Karpas-422 (cell line): ENCODE measurements at regions not wholly inside any gene's neighbourhood (a gene's known extent, or its start where the extent isn't known, plus 50 kb on each side); places are given as distances from the start of the nearest gene placed in this dataset.

Experiments used
- DNase-seq: peaks from one replicate; pipeline ENCODE4 v3.0.0-alpha.2; 2015
- H2AFZ ChIP-seq: fragments of 200-600 bp; sonication (generic); 2 replicates; pipeline ENCODE4 v1.6.1; 2014; ENCODE audit warnings: antibody characterized with exemption, low read length, mixed read lengths
- H3K27ac ChIP-seq: fragments of 200-600 bp; sonication (generic); 2 replicates; pipeline ENCODE4 v1.5.1; 2014; ENCODE audit warnings: mild to moderate bottlenecking, low read length, moderate library complexity
- H3K27me3 ChIP-seq: fragments of 200-600 bp; sonication (generic); 2 replicates; pipeline ENCODE4 v1.6.1; 2014; ENCODE audit warnings: low read length, mixed read lengths
- H3K36me3 ChIP-seq: fragments of 200-600 bp; sonication (generic); 2 replicates; pipeline ENCODE4 v1.6.1; 2014; ENCODE audit warnings: low read length, mixed read lengths; ENCODE audit not compliant: insufficient read depth
- H3K4me1 ChIP-seq: fragments of 200-600 bp; sonication (generic); 2 replicates; pipeline ENCODE4 v1.6.1; 2014; ENCODE audit warnings: mild to moderate bottlenecking, low read length, mixed read lengths
- H3K4me2 ChIP-seq: fragments of 200-600 bp; sonication (generic); 2 replicates; pipeline ENCODE4 v1.6.1; 2014; ENCODE audit warnings: low read length, low read depth, mild to moderate bottlenecking; ENCODE audit not compliant: poor library complexity, severe bottlenecking
- H3K4me3 ChIP-seq: fragments of 200-600 bp; sonication (generic); 2 replicates; pipeline ENCODE4 v1.5.1; 2014; ENCODE audit warnings: mild to moderate bottlenecking, antibody characterized with exemption, low read length, mixed read lengths
- H3K79me2 ChIP-seq: fragments of 200-600 bp; sonication (generic); 2 replicates; pipeline ENCODE4 v1.6.1; 2014; ENCODE audit warnings: mild to moderate bottlenecking, low read length, mixed read lengths
- H3K9ac ChIP-seq: fragments of 200-600 bp; sonication (generic); 2 replicates; pipeline ENCODE4 v1.6.0; 2014; ENCODE audit warnings: low read length
- H3K9me2 ChIP-seq: fragments of 200-600 bp; sonication (generic), shearing (Covaris generic); replicated peaks from 2 replicates; pipeline ENCODE4 v1.6.0; 2014; ENCODE audit warnings: mild to moderate bottlenecking, low read length, moderate library complexity; ENCODE audit not compliant: insufficient read depth
- H3K9me3 ChIP-seq: fragments of 300-700, 200-600 bp; sonication (generic); 2 replicates; pipeline ENCODE4 v1.6.1; 2014; ENCODE audit warnings: low read length, mixed read lengths
- H4K20me1 ChIP-seq: fragments of 200-600 bp; sonication (generic); 2 replicates; pipeline ENCODE4 v1.6.1; 2014; ENCODE audit warnings: mild to moderate bottlenecking, antibody characterized with exemption, low read length, low read depth; ENCODE audit not compliant: insufficient read depth

DNA sequence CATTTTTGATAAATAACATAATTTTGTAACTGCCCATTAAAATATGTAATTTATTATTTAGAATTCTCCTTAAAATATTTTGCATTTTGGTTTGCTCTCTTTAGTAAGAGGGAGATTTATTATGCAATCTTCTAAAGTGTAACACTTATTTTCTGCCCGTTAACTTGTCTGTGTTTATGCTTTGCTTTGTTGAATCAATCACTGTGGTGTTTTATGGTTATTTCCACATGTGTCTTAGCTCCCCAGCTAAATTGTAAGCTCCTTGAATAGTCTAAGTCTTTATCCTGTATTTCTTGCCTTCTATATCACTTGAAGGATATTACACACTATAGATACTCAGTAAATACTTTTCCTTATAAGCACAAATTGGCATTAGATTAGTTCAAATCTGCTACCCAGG lies 166.6 kb upstream of the SPRED2 start:
- Histone ChIP-seq H3K9me3 (no peaks in the 10 kb centered on the region), H3K4me1 (no peaks in the 10 kb centered on the region), H3K4me3 (no peak overlapping the region), H3K4me2 (no peak overlapping the region), H3K79me2 (no peaks in the 10 kb centered on the region), H3K27ac (no peak overlapping the region), H4K20me1 (no peaks in the 10 kb centered on the region), H3K36me3 (no peaks in the 10 kb centered on the region), H3K9me2 (no peaks in the 10 kb centered on the region), H2AFZ (no peak overlapping the region), H3K27me3 (no peaks in the 10 kb centered on the region), H3K9ac (no peak overlapping the region)
- DNase-seq = no peak

DNA sequence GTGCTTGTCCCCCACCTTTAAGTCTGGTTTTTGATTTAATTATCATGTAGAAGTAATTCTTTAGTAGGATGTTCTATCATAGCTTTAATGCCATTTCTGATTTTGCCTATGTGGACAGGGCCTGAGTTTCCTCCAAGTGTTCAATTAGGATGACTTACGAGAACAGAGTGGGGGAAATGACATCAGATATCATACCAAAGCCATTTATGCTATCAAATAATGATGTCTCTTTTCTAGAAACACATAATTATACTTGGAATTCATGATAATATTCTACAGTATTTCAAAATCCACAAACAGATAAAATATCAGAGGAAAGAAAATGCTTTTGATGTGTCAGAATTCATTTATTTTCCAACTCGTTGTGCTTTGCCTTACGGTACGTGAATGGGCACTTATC lies 165.9 kb upstream of the SPRED2 start:
- no peaks in the 10 kb centered on the region for H3K9me2 ChIP-seq
- H3K4me2 ChIP-seq = no peak overlapping the region
- no peak overlapping the region for H3K9ac ChIP-seq
- no peaks in the 10 kb centered on the region for H3K27me3 ChIP-seq
- no peaks in the 10 kb centered on the region for H3K4me1 ChIP-seq
- no peak overlapping the region for H3K4me3 ChIP-seq
- H2AFZ ChIP-seq = no peak overlapping the region
- H4K20me1 ChIP-seq = no peaks in the 10 kb centered on the region
- no peaks in the 10 kb centered on the region for H3K79me2 ChIP-seq
- no peak for DNase-seq
- H3K27ac ChIP-seq = no peak overlapping the region
- no peaks in the 10 kb centered on the region for H3K9me3 ChIP-seq
- no peaks in the 10 kb centered on the region for H3K36me3 ChIP-seq

- Histone ChIP-seq H3K9me2 (no peaks in the 10 kb centered on the region; the same call in 1 of the 2 replicates), H2AFZ (no peak overlapping the region), H3K9ac (no peak overlapping the region), H4K20me1 (no peaks in the 10 kb centered on the region), H3K79me2 (no peaks in the 10 kb centered on the region), H3K27ac (no peak overlapping the region), H3K4me2 (no peak overlapping the region), H3K4me1 (no peaks in the 10 kb centered on the region), H3K27me3 (no peaks in the 10 kb centered on the region), H3K36me3 (no peaks in the 10 kb centered on the region), H3K9me3 (no peaks in the 10 kb centered on the region), H3K4me3 (no peak overlapping the region)
- no peak for DNase-seq
These were observed 163.2 kb upstream of the SPRED2 start for GRCh38 chr2:65595630-65596029.

GRCh38 chr2:65594150-65594549 lies 161.8 kb upstream of the SPRED2 start:
- Histone ChIP-seq H3K27me3 (no peaks in the 10 kb centered on the region), H3K4me2 (no peak overlapping the region), H4K20me1 (no peaks in the 10 kb centered on the region), H3K36me3 (no peaks in the 10 kb centered on the region), H3K4me1 (no peaks in the 10 kb centered on the region), H3K27ac (no peak overlapping the region), H3K9me3 (no peaks in the 10 kb centered on the region), H2AFZ (no peak overlapping the region), H3K9ac (no peak overlapping the region), H3K79me2 (no peaks in the 10 kb centered on the region), H3K4me3 (no peak overlapping the region), H3K9me2 (no peaks in the 10 kb centered on the region; the same call in 1 of the 2 replicates)
- DNase-seq = no peak

DNA sequence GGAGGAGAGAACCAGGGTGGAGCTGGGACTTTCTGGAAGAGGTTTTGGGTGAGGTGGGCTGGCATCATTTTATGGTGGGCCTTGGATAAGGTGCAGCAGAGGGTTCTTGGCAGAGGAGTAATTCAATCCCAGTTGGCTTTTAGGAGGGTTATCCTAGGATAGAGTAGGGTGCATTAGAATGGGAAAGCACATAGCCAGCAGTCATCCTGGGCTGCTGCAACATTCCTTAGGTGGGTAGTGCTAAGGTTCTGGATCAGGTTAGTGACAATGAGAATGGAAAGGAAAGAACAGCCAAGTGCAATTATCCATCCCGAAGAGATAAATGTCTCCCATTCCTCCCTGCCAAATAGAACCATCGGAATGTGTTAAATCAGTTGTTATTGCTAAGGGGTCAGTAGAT lies 157.3 kb upstream of the SPRED2 start:
- no peak overlapping the region for H3K4me3 ChIP-seq
- no peak overlapping the region for H3K4me2 ChIP-seq
- no peaks in the 10 kb centered on the region for H3K4me1 ChIP-seq
- no peaks in the 10 kb centered on the region for H3K9me3 ChIP-seq
- no peaks in the 10 kb centered on the region; the same call in 1 of the 2 replicates for H3K9me2 ChIP-seq
- no peak overlapping the region for H2AFZ ChIP-seq
- no peaks in the 10 kb centered on the region for H3K36me3 ChIP-seq
- H3K27me3 ChIP-seq = no peaks in the 10 kb centered on the region
- no peaks in the 10 kb centered on the region for H3K79me2 ChIP-seq
- no peak overlapping the region for H3K27ac ChIP-seq
- H4K20me1 ChIP-seq = no peaks in the 10 kb centered on the region
- no peak for DNase-seq
- no peak overlapping the region for H3K9ac ChIP-seq

DNA sequence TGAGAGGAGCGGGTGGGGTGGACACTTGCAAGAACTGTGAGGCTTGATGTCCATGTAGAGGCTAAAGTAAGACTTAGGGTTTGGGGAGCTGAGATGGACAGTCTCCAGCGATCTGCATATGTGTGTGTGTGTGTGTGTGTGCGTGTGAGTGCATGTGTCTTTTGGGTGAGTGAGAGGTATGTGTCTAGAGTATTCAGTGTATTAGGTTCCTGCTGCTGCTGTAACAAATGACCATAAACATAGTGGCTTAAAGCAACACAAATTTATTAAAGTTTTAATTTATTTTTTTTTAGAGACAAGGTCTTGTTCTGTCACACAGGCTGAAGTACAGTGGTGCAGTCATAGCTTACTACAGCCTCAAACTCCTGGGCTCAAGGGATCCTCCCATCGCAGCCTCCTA lies 155.4 kb upstream of the SPRED2 start:
- no peak overlapping the region for H3K27ac ChIP-seq
- H3K27me3 ChIP-seq = no peaks in the 10 kb centered on the region
- H3K9me2 ChIP-seq = no peaks in the 10 kb centered on the region; the same call in 1 of the 2 replicates
- H3K36me3 ChIP-seq = no peaks in the 10 kb centered on the region
- H3K9ac ChIP-seq = no peak overlapping the region
- H3K4me3 ChIP-seq = no peak overlapping the region
- no peaks in the 10 kb centered on the region for H3K79me2 ChIP-seq
- H4K20me1 ChIP-seq = no peaks in the 10 kb centered on the region
- no peaks in the 10 kb centered on the region for H3K9me3 ChIP-seq
- no peak overlapping the region for H2AFZ ChIP-seq
- no peak overlapping the region for H3K4me2 ChIP-seq
- no peak for DNase-seq
- H3K4me1 ChIP-seq = no peaks in the 10 kb centered on the region

GRCh38 chr2:65586516-65586915 lies 154.1 kb upstream of the SPRED2 start:
- H3K9me2 ChIP-seq = no peaks in the 10 kb centered on the region
- no peaks in the 10 kb centered on the region for H4K20me1 ChIP-seq
- no peak overlapping the region for H3K4me3 ChIP-seq
- no peak overlapping the region for H3K4me2 ChIP-seq
- no peaks in the 10 kb centered on the region for H3K4me1 ChIP-seq
- H3K79me2 ChIP-seq = no peaks in the 10 kb centered on the region
- no peak overlapping the region for H2AFZ ChIP-seq
- DNase-seq = no peak
- no peak overlapping the region for H3K27ac ChIP-seq
- H3K36me3 ChIP-seq = no peaks in the 10 kb centered on the region
- H3K27me3 ChIP-seq = no peaks in the 10 kb centered on the region
- H3K9me3 ChIP-seq = no peaks in the 10 kb centered on the region
- H3K9ac ChIP-seq = no peak overlapping the region

DNA sequence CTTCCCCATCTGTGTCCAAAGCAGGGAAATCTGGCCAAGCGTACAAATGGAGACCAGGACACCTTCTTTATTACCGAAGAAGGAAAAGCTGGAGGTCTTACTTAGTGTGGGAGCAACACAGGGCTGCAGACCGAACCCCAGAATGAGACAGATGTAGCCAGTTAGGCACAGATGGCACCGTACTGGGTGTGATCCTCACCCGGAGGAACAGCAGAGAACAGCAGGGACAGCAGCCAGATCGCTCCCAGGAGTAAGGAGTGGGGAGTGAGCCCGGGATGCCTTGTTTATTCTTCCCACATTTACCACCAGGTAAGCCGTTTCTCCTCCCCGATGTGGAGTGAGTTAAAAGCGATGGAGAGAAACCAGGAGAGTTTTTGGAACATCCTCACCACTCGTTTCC lies 150.7 kb upstream of the SPRED2 start:
- no peak for DNase-seq

DNA sequence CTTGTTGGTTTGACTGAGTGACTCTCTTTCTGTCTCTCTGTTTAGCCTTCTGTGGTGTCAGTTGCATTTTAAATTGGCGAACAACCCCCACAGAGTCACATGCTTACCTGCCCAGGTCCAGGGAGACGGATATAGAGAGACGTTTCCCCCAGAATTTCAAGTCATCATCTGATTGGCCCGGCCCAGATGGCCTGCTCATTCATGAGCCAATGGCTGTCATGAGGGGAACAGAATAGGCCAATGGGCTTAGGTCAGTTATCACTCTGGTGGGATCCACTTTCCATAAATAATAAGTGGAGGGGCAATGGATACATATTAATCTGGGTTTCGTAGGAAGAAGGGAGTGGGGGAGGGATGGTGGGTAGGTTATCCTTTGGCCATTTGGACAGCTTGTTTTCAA lies 150.0 kb upstream of the SPRED2 start:
- Histone ChIP-seq H3K4me3 (no peak overlapping the region), H3K4me2 (no peak overlapping the region), H3K9ac (no peak overlapping the region), H3K9me3 (no peaks in the 10 kb centered on the region), H3K9me2 (no peaks in the 10 kb centered on the region), H2AFZ (no peak overlapping the region), H4K20me1 (no peaks in the 10 kb centered on the region), H3K27ac (no peak overlapping the region), H3K79me2 (no peaks in the 10 kb centered on the region), H3K27me3 (no peaks in the 10 kb centered on the region), H3K4me1 (no peaks in the 10 kb centered on the region), H3K36me3 (no peaks in the 10 kb centered on the region)
- no peak for DNase-seq

More for the DNA sequence above, 150.7 kb upstream of the SPRED2 start:
- Histone ChIP-seq H4K20me1 (no peaks in the 10 kb centered on the region), H3K4me3 (no peak overlapping the region), H3K36me3 (no peaks in the 10 kb centered on the region), H3K4me1 (no peaks in the 10 kb centered on the region), H3K9me3 (no peaks in the 10 kb centered on the region), H3K9me2 (no peaks in the 10 kb centered on the region), H3K27me3 (no peaks in the 10 kb centered on the region), H3K4me2 (no peak overlapping the region), H2AFZ (no peak overlapping the region), H3K79me2 (no peaks in the 10 kb centered on the region), H3K27ac (no peak overlapping the region), H3K9ac (no peak overlapping the region)
